ENCODE measurements at regions not wholly inside any gene's neighbourhood (a gene's known extent, or its start where the extent isn't known, plus 50 kb on each side); places are given as distances from the start of the nearest gene placed in this dataset.

DNA sequence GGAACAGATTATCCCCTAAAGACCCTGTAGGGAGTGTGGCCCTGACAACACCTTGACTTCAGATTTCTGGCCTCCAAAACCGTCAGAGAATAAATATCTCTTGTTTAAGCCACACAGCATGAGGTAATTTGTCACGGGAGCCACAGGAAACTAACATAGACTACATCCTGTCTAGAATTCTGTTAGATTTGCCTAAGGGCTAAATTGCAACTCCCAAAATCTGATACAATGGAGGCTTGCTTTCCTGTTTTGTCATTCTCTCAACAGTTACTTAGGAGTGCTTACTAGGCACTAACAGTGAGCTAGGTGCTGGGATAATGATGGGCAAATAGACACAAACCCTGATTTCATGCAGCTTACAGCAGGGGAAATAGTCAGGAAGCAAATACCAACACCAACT lies 141.6 kb downstream of the MIS18A start:
- no peak for TF ChIP-seq TCF7L2 (IDR thresholded peaks at IDR 0.05; ENCODE audit: low read depth, low read length)
- no peak for TF ChIP-seq SIN3A (IDR thresholded peaks at IDR 0.05; ENCODE audit: borderline replicate concordance, insufficient read depth, low read depth, low read length)
- Histone ChIP-seq H3K27me3 (ENCODE audit: control insufficient read depth, insufficient read depth, low read length) (no peaks in the 10 kb centered on the region), H3K9me3 (ENCODE audit: control insufficient read depth, insufficient read depth, low read depth, low read length) (no peaks in the 10 kb centered on the region), H3K27ac (ENCODE audit: low read length) (no peak overlapping the region), H3K4me3 (ENCODE audit: low read depth in 2 of 2, low read length in 2 of 2) (no peak overlapping the region), H3K36me3 (ENCODE audit: control insufficient read depth, insufficient read depth, low read length) (no peaks in the 10 kb centered on the region), H3K4me1 (ENCODE audit: control insufficient read depth, insufficient read depth, low read length) (no peaks in the 10 kb centered on the region)
- in situ Hi-C loops (cut with HindIII; ENCODE audit: low pct_unique_long_range_greater_than_20kb, low sequenced_read_pairs) (no loop called here), intact Hi-C loops (cut with micrococcal nuclease; ENCODE audit: unreplicated experiment) (no loop called here)
- DNase-seq (ENCODE audit: low read depth, low spot score) = no peak
- ChIA-PET CTCF (no interaction called here), POLR2A (no interaction called here)
- no TSS peak for BruUV-seq (replicated peaks)
- ATAC-seq = no peak

GRCh38 chr21:32136546-32136945 lies 142.3 kb downstream of the MIS18A start:
- ATAC-seq = no peak
- no peak for TF ChIP-seq SIN3A (IDR thresholded peaks at IDR 0.05; ENCODE audit: borderline replicate concordance, insufficient read depth, low read depth, low read length)
- no peak for TF ChIP-seq POLR2AphosphoS5 (IDR thresholded peaks at IDR 0.05; ENCODE audit: low read depth, low read length)
- TF ChIP-seq TCF7L2 (IDR thresholded peaks at IDR 0.05; ENCODE audit: low read depth, low read length) = no peak
- TF ChIP-seq, protein P1, sequence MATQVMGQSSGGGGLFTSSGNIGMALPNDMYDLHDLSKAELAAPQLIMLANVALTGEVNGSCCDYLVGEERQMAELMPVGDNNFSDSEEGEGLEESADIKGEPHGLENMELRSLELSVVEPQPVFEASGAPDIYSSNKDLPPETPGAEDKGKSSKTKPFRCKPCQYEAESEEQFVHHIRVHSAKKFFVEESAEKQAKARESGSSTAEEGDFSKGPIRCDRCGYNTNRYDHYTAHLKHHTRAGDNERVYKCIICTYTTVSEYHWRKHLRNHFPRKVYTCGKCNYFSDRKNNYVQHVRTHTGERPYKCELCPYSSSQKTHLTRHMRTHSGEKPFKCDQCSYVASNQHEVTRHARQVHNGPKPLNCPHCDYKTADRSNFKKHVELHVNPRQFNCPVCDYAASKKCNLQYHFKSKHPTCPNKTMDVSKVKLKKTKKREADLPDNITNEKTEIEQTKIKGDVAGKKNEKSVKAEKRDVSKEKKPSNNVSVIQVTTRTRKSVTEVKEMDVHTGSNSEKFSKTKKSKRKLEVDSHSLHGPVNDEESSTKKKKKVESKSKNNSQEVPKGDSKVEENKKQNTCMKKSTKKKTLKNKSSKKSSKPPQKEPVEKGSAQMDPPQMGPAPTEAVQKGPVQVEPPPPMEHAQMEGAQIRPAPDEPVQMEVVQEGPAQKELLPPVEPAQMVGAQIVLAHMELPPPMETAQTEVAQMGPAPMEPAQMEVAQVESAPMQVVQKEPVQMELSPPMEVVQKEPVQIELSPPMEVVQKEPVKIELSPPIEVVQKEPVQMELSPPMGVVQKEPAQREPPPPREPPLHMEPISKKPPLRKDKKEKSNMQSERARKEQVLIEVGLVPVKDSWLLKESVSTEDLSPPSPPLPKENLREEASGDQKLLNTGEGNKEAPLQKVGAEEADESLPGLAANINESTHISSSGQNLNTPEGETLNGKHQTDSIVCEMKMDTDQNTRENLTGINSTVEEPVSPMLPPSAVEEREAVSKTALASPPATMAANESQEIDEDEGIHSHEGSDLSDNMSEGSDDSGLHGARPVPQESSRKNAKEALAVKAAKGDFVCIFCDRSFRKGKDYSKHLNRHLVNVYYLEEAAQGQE (IDR thresholded peaks at IDR 0.05; ENCODE audit: insufficient read depth in 1 of 2, low read depth in 2 of 2, low read length in 1 of 2) = no peak
- TF ChIP-seq CTCF (IDR thresholded peaks at IDR 0.05) = no peak
- Histone ChIP-seq H3K27ac (ENCODE audit: low read length) (no peak overlapping the region), H3K9me3 (ENCODE audit: control insufficient read depth, insufficient read depth, low read depth, low read length) (no peaks in the 10 kb centered on the region), H3K36me3 (ENCODE audit: control insufficient read depth, insufficient read depth, low read length) (no peaks in the 10 kb centered on the region), H3K4me1 (ENCODE audit: control insufficient read depth, insufficient read depth, low read length) (no peaks in the 10 kb centered on the region), H3K4me3 (ENCODE audit: low read depth in 2 of 2, low read length in 2 of 2) (no peak overlapping the region), H3K27me3 (ENCODE audit: control insufficient read depth, insufficient read depth, low read length) (no peaks in the 10 kb centered on the region)
- intact Hi-C loops (cut with micrococcal nuclease; ENCODE audit: unreplicated experiment) (no loop called here), in situ Hi-C loops (cut with HindIII; ENCODE audit: low pct_unique_long_range_greater_than_20kb, low sequenced_read_pairs) (no loop called here)
- no TSS peak for BruUV-seq (replicated peaks)
- ChIA-PET POLR2A (no interaction called here), CTCF (no interaction called here)
- DNase-seq (ENCODE audit: low read depth, low spot score) = no peak

GRCh38 chr21:32135401-32136363 lies 143.2 kb downstream of the MIS18A start:
- ATAC-seq (no peak), DNase-seq (ENCODE audit: low read depth, low spot score) (no peak)
- Histone ChIP-seq H3K36me3 (ENCODE audit: control insufficient read depth, insufficient read depth, low read length) (no peaks in the 10 kb centered on the region), H3K27me3 (ENCODE audit: control insufficient read depth, insufficient read depth, low read length) (no peaks in the 10 kb centered on the region), H3K27ac (ENCODE audit: low read length) (no peak overlapping the region), H3K4me3 (ENCODE audit: low read depth in 2 of 2, low read length in 2 of 2) (no peak overlapping the region), H3K4me1 (ENCODE audit: control insufficient read depth, insufficient read depth, low read length) (no peaks in the 10 kb centered on the region), H3K9me3 (ENCODE audit: control insufficient read depth, insufficient read depth, low read depth, low read length) (no peaks in the 10 kb centered on the region)
- ChIA-PET CTCF (no interaction called here), POLR2A (no interaction called here)
- no TSS peak for BruUV-seq (replicated peaks)
- intact Hi-C loops (cut with micrococcal nuclease; ENCODE audit: unreplicated experiment) (no loop called here), in situ Hi-C loops (cut with HindIII; ENCODE audit: low pct_unique_long_range_greater_than_20kb, low sequenced_read_pairs) (no loop called here)
- TF ChIP-seq, protein P1 (IDR thresholded peaks at IDR 0.05; ENCODE audit: insufficient read depth in 1 of 2, low read depth in 2 of 2, low read length in 1 of 2) = no peak

Data from Panc1 (cell line).